SU-DHL-6 (cell line): ENCODE measurements at regions not wholly inside any gene's neighbourhood (a gene's known extent, or its start where the extent isn't known, plus 50 kb on each side); places are given as distances from the start of the nearest gene placed in this dataset.

Experiments
- H2AFZ ChIP-seq: fragments of 200-600 bp; sonication (generic); 2 replicates; pipeline ENCODE4 v1.6.1; 2014; ENCODE audit warnings: low read depth, mild to moderate bottlenecking, moderate library complexity, mixed read lengths, antibody characterized with exemption, low read length; ENCODE audit not compliant: severe bottlenecking
- H3F3A ChIP-seq: fragments of 200-600 bp; shearing (Covaris generic); 2 replicates; pipeline ENCODE4 v1.6.0; 2016; ENCODE audit warnings: antibody characterized with exemption, mild to moderate bottlenecking; ENCODE audit not compliant: insufficient read depth
- H3K27ac ChIP-seq: fragments of 200-600 bp; sonication (generic); 2 replicates; pipeline ENCODE4 v1.5.1; 2016; ENCODE audit warnings: low read depth, mild to moderate bottlenecking, low read length, moderate library complexity, mixed read lengths
- H3K27me3 ChIP-seq: fragments of 200-600 bp; sonication (generic), shearing (Covaris generic); 2 replicates; pipeline ENCODE4 v1.6.0; 2014; ENCODE audit warnings: mild to moderate bottlenecking, low read length
- H3K36me3 ChIP-seq: fragments of 200-600 bp; sonication (generic); 2 replicates; pipeline ENCODE4 v1.6.1; 2014; ENCODE audit warnings: mild to moderate bottlenecking, low read length, mixed read lengths
- H3K4me2 ChIP-seq: fragments of 300-600, 200-600 bp; shearing (Covaris generic), sonication (generic); 2 replicates; pipeline ENCODE4 v1.6.0; 2014; ENCODE audit warnings: low read length, low read depth, mild to moderate bottlenecking; ENCODE audit not compliant: poor library complexity, severe bottlenecking
- H3K4me3 ChIP-seq: fragments of 200-600 bp; sonication (generic); 2 replicates; pipeline ENCODE4 v1.5.1; 2014; ENCODE audit warnings: antibody characterized with exemption, low read length, mild to moderate bottlenecking, mixed read lengths; ENCODE audit not compliant: insufficient read depth, poor library complexity, severe bottlenecking
- H3K79me2 ChIP-seq: fragments of 200-600 bp; sonication (generic); 2 replicates; pipeline ENCODE4 v1.6.1; 2014; ENCODE audit warnings: mild to moderate bottlenecking, low read length, moderate library complexity; ENCODE audit not compliant: insufficient read depth
- H3K9ac ChIP-seq: fragments of 200-600 bp; sonication (generic); 2 replicates; pipeline ENCODE4 v1.7.0; 2014; ENCODE audit warnings: mild to moderate bottlenecking, low read length
- H3K9me2 ChIP-seq: fragments of 200-600 bp; sonication (generic); replicated peaks from 2 replicates; pipeline ENCODE4 v1.6.1; 2014; ENCODE audit warnings: low read length; ENCODE audit not compliant: insufficient read depth
- H3K9me3 ChIP-seq: fragments of 200-600 bp; sonication (generic); 2 replicates; pipeline ENCODE4 v1.6.1; 2014; ENCODE audit warnings: low read length, mixed read lengths; ENCODE audit not compliant: insufficient read depth
- H4K20me1 ChIP-seq: fragments of 200-600 bp; sonication (generic); 2 replicates; pipeline ENCODE4 v1.6.1; 2014; ENCODE audit warnings: low read depth, mild to moderate bottlenecking, antibody characterized with exemption, low read length, moderate library complexity, mixed read lengths
- CTCF ChIP-seq: fragments of 200-600 bp; sonication (generic); IDR thresholded peaks from one replicate; pipeline ENCODE4 v1.5.1; 2017; ENCODE audit warnings: antibody characterized with exemption, mild to moderate bottlenecking, low read length, moderate library complexity; ENCODE audit not compliant: insufficient read depth, poor library complexity, severe bottlenecking
- EZH2phosphoT487 ChIP-seq: fragments of 200-600 bp; sonication (generic), shearing (Covaris generic); conservative IDR thresholded peaks from 2 replicates; pipeline ENCODE4 v1.6.1; 2018; ENCODE audit warnings: mild to moderate bottlenecking, antibody characterized with exemption, low read length, moderate library complexity, mixed read lengths

DNA sequence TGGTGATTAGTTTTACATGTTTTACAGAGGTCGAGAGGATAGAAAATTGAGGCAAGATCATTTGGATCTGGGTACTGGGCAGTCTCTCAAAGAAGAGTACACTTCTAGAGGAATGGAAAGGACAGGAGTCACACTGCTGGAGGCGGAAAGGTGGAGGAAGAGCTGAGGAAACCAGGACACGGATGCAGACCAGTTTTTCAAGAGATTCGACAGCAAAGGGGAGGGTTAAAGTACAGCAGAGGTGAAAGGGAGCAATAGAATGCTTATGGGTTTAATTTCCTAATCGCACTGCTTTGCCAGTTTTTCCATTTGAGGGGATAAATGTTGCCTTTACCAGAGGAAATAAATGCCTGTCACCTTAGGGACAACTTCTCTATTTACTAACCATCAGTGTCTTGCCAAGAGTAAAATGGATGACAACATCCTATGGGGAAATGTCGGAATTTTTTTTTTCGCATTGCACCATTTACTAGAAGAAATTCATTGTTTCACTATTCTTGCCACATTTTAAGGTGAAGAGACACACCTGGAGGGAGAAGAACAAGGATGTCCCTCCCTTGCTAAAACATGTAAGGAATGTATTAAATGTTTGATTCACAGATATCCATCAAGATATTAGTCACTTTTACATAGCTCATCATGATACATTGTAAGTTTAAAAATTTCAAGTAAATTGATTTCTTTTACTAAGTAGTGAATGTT lies 226.6 kb downstream of the COL12A1 start:
- no peak overlapping the region for H3K9ac ChIP-seq
- H3K9me2 ChIP-seq = no peaks in the 10 kb centered on the region
- no peak overlapping the region for H3K27ac ChIP-seq
- H2AFZ ChIP-seq = no peak overlapping the region
- no peaks in the 10 kb centered on the region for H3K27me3 ChIP-seq
- no peak overlapping the region for H3K4me3 ChIP-seq
- no peak overlapping the region for H3K4me2 ChIP-seq
- H3K9me3 ChIP-seq = no peaks in the 10 kb centered on the region
- H3F3A ChIP-seq = no peaks in the 10 kb centered on the region
- no peak for TF ChIP-seq EZH2phosphoT487
- TF ChIP-seq CTCF = no peak
- H3K79me2 ChIP-seq = no peaks in the 10 kb centered on the region
- no peaks in the 10 kb centered on the region for H3K36me3 ChIP-seq
- no peaks in the 10 kb centered on the region for H4K20me1 ChIP-seq

DNA sequence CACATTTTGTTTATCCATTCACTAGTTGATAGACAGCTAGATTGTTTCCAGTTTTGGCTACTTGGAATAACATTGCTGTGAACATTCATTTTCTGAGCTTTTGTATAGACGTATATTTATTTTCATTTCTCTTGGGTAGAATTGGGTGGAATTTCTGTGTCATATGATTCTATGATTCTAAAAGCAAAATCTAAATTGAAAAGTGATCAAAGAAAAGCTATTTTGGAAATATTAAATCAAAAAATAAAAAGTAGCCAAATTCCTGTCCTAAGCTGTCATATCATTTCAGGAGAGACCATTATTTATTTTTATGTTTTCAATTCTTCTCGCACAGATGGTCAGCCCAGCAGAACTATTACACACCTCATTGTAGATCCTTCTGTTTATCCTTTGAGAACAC lies 229.2 kb downstream of the COL12A1 start:
- Histone ChIP-seq H2AFZ (no peak overlapping the region), H3K9me2 (no peaks in the 10 kb centered on the region), H3K27ac (no peak overlapping the region), H4K20me1 (no peaks in the 10 kb centered on the region), H3K4me2 (no peak overlapping the region), H3F3A (no peaks in the 10 kb centered on the region), H3K79me2 (no peaks in the 10 kb centered on the region), H3K36me3 (no peaks in the 10 kb centered on the region), H3K27me3 (no peaks in the 10 kb centered on the region), H3K4me3 (no peak overlapping the region), H3K9ac (no peak overlapping the region), H3K9me3 (no peaks in the 10 kb centered on the region)
- TF ChIP-seq CTCF = no peak
- TF ChIP-seq EZH2phosphoT487 = no peak

DNA sequence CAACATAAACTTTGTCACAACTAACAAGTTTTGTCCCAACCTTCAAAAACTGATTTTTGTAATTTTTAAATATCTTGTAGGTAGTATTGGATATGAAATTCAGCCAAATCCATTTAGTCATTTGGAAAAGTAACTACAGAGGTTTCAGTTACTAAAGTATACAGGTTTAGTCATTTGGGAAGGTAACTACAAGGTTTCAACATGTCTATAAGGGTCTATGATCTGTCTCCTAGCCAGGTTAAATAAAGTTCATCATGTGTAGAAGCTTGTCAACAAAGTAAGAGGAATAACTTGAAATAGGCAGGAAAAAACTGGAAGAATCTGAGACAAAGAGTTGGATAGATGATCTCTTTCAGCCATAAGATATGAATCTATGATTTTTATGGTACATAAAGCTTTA lies 229.8 kb downstream of the COL12A1 start:
- Histone ChIP-seq H4K20me1 (no peaks in the 10 kb centered on the region), H3K9me2 (no peaks in the 10 kb centered on the region), H3K9me3 (no peaks in the 10 kb centered on the region), H3K36me3 (no peaks in the 10 kb centered on the region), H2AFZ (no peak overlapping the region), H3F3A (no peaks in the 10 kb centered on the region), H3K4me2 (no peak overlapping the region), H3K9ac (no peak overlapping the region), H3K27ac (no peak overlapping the region), H3K4me3 (no peak overlapping the region), H3K79me2 (no peaks in the 10 kb centered on the region), H3K27me3 (no peaks in the 10 kb centered on the region)
- TF ChIP-seq EZH2phosphoT487 = no peak

GRCh38 chr6:74973591-74973990 lies 232.3 kb downstream of the COL12A1 start:
- Histone ChIP-seq H3K9ac (no peak overlapping the region), H3K4me2 (no peak overlapping the region), H3K4me3 (no peak overlapping the region), H3F3A (no peaks in the 10 kb centered on the region), H3K9me3 (no peaks in the 10 kb centered on the region), H4K20me1 (no peaks in the 10 kb centered on the region), H3K36me3 (no peaks in the 10 kb centered on the region), H3K27ac (no peak overlapping the region), H3K9me2 (no peaks in the 10 kb centered on the region), H2AFZ (no peak overlapping the region), H3K79me2 (no peaks in the 10 kb centered on the region), H3K27me3 (no peaks in the 10 kb centered on the region)
- TF ChIP-seq EZH2phosphoT487 = no peak
